Kidney (tissue), 13 donors: ENCODE measurements at regions not wholly inside any gene's neighbourhood (a gene's known extent, or its start where the extent isn't known, plus 50 kb on each side); places are given as distances from the start of the nearest gene placed in this dataset.

ENCODE experiments used
- DNase-seq, 5 donors: peaks; one replicate each; pipeline ENCODE4 v3.0.0-alpha.2; 2013 to 2020
- FAIRE-seq: peaks from 2 replicates; lab custom pipeline; 2012; peaks lifted over from hg19 to GRCh38; lab: Jason Lieb, UNC
- H3K27ac ChIP-seq, 2 donors: one replicate each; pipeline ENCODE4 v1.7.0; 2013; ENCODE audit warnings: low read depth in 2 of 2, low read length in 2 of 2, inconsistent platforms in 1 of 2
- H3K27me3 ChIP-seq: one replicate; pipeline ENCODE4 v1.7.1; 2013; ENCODE audit warnings: low read length, inconsistent platforms; ENCODE audit not compliant: control insufficient read depth, insufficient read depth
- H3K36me3 ChIP-seq, 3 donors: one replicate each; pipeline versions ENCODE4 v1.7.0 to v1.7.1; 2013; ENCODE audit warnings: low read length in 3 of 3, control low read depth in 1 of 3, inconsistent platforms in 1 of 3; ENCODE audit not compliant: insufficient read depth in 3 of 3, control insufficient read depth in 2 of 3
- H3K4me1 ChIP-seq, 3 donors: one replicate each; pipeline versions ENCODE4 v1.7.0 to v1.7.1; 2013; ENCODE audit warnings: low read length in 3 of 3, inconsistent platforms in 1 of 3, low read depth in 1 of 3; ENCODE audit not compliant: control insufficient read depth in 2 of 3, insufficient read depth in 2 of 3
- H3K4me3 ChIP-seq, 3 donors: one replicate each; pipeline versions ENCODE4 v1.7.0 to v1.8.1; 2013; ENCODE audit warnings: low read length in 3 of 3, control low read depth in 1 of 3, inconsistent platforms in 1 of 3
- H3K9ac ChIP-seq, 3 donors: one replicate each; pipeline versions ENCODE4 v1.7.0 to v1.7.1; 2013; ENCODE audit warnings: low read length in 3 of 3, control low read depth in 1 of 3, inconsistent platforms in 1 of 3
- H3K9me3 ChIP-seq, 3 donors: one replicate each; pipeline versions ENCODE4 v1.7.0 to v1.7.1; 2013; ENCODE audit warnings: low read length in 3 of 3, control low read depth in 1 of 3, inconsistent platforms in 1 of 3; ENCODE audit not compliant: control insufficient read depth in 2 of 3, insufficient read depth in 1 of 3
- intact Hi-C: fragments of 100-400 bp; cut with DNase I; formaldehyde crosslinking; loops from one replicate; pipeline ENCODE4 v1.11.1; 2022
- TF ChIP-seq, protein P1 (sequence below): IDR thresholded peaks from 3 replicates; pipeline ENCODE4 v1.5.1; 2012; ENCODE audit warnings: mild to moderate bottlenecking, moderate library complexity, borderline replicate concordance; ENCODE audit not compliant: insufficient read depth; ENCODE audit errors: extremely low read depth
- donor health status: control.
- donor health status: control.
- donor health status: control.
- donor health status: control.
- donor health status: control.
- donor health status: DM: yes; HTN: yes; CAD: no.
- donor health status: Normal renal cell carcinoma (clear cell type).

- DNase-seq (no peak), FAIRE-seq (no peak)
- no peak overlapping the region for H3K4me3 ChIP-seq
- no peaks in the 10 kb centered on the region for H3K27me3 ChIP-seq
- no peak overlapping the region for H3K27ac ChIP-seq
- TF ChIP-seq, protein P1, sequence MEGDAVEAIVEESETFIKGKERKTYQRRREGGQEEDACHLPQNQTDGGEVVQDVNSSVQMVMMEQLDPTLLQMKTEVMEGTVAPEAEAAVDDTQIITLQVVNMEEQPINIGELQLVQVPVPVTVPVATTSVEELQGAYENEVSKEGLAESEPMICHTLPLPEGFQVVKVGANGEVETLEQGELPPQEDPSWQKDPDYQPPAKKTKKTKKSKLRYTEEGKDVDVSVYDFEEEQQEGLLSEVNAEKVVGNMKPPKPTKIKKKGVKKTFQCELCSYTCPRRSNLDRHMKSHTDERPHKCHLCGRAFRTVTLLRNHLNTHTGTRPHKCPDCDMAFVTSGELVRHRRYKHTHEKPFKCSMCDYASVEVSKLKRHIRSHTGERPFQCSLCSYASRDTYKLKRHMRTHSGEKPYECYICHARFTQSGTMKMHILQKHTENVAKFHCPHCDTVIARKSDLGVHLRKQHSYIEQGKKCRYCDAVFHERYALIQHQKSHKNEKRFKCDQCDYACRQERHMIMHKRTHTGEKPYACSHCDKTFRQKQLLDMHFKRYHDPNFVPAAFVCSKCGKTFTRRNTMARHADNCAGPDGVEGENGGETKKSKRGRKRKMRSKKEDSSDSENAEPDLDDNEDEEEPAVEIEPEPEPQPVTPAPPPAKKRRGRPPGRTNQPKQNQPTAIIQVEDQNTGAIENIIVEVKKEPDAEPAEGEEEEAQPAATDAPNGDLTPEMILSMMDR: no peak
- intact Hi-C loops: no loop called here
- H3K36me3 ChIP-seq: no peaks in the 10 kb centered on the region
- no peak overlapping the region for H3K9ac ChIP-seq
- H3K4me1 ChIP-seq: peaks cover 0 to 8% (median 3%) of the 10 kb centered on the region in 3 donors
- no peaks in the 10 kb centered on the region for H3K9me3 ChIP-seq
Observed at GRCh38 chr6:163709255-163709654, 294.7 kb downstream of the QKI start.

- Histone ChIP-seq H3K36me3 (no peaks in the 10 kb centered on the region), H3K9ac (no peak overlapping the region), H3K9me3 (no peaks in the 10 kb centered on the region), H3K27ac (no peak overlapping the region), H3K4me3 (no peak overlapping the region), H3K27me3 (no peaks in the 10 kb centered on the region), H3K4me1 (peaks cover 0 to 8% (median 3%) of the 10 kb centered on the region in 3 donors)
- FAIRE-seq (no peak), DNase-seq (no peak)
- intact Hi-C loops: no loop called here
- TF ChIP-seq, protein P1: no peak
Observed at GRCh38 chr6:163708466-163708865, 293.9 kb downstream of the QKI start.

- FAIRE-seq (no peak), DNase-seq (no peak)
- Histone ChIP-seq H3K9ac (no peak overlapping the region), H3K36me3 (no peaks in the 10 kb centered on the region), H3K9me3 (no peaks in the 10 kb centered on the region), H3K4me3 (no peak overlapping the region), H3K27me3 (no peaks in the 10 kb centered on the region), H3K27ac (no peak overlapping the region), H3K4me1 (peaks cover 0 to 8% (median 3%) of the 10 kb centered on the region in 3 donors)
- TF ChIP-seq, protein P1: no peak
- intact Hi-C loops: no loop called here
Observed at GRCh38 chr6:163707387-163708355, 293.2 kb downstream of the QKI start.
